Natural killer cell treated with Interleukin-12 subunit alpha and Interleukin-12 subunit beta and Interleukin-15 and Interleukin-18, amount 100 ng/mL, for 72 hours (primary cell): ENCODE measurements at regions not wholly inside any gene's neighbourhood (a gene's known extent, or its start where the extent isn't known, plus 50 kb on each side); places are given as distances from the start of the nearest gene placed in this dataset.

Source experiments
- ATAC-seq, 2 donors: fragments of 150-1000 bp; cut with Tn5 transposase in 1 of 2; sonication (Bioruptor Pico), chemical (Tn5 transposase) in 1 of 2; 2 replicates each; pipeline ENCODE4 v1.10.0; 2021
- DNase-seq: peaks from one replicate; pipeline ENCODE4 v3.0.0; 2022; ENCODE audit warnings: low spot score
- H3K27ac Mint-ChIP-seq, 2 donors: 1 replicate in 1 of 2; 2 replicates in 1 of 2; pipeline ENCODE4 v1.8.0; 2022; ENCODE audit warnings: mixed read lengths in 2 of 2, mild to moderate bottlenecking in 1 of 2, moderate library complexity in 1 of 2
- H3K27me3 Mint-ChIP-seq, 2 donors: 1 replicate in 1 of 2; 2 replicates in 1 of 2; pipeline ENCODE4 v1.8.0; 2022; ENCODE audit warnings: mixed read lengths in 2 of 2
- H3K36me3 Mint-ChIP-seq: one replicate; pipeline ENCODE4 v1.8.0; 2022; ENCODE audit warnings: mixed read lengths
- H3K4me1 Mint-ChIP-seq, 2 donors: 1 replicate in 1 of 2; 2 replicates in 1 of 2; pipeline ENCODE4 v1.8.0; 2022; ENCODE audit warnings: low read depth in 2 of 2, mixed read lengths in 2 of 2, mild to moderate bottlenecking in 1 of 2
- H3K4me3 Mint-ChIP-seq: one replicate; pipeline ENCODE4 v1.8.0; 2022; ENCODE audit warnings: mixed read lengths
- H3K9me3 Mint-ChIP-seq: 2 replicates; pipeline ENCODE4 v1.8.0; 2022; ENCODE audit warnings: mixed read lengths

GRCh38 chr14:31987721-31988120, 89.4 kb upstream of the ARHGAP5 start:
- ATAC-seq (no peak), DNase-seq (no peak)
- H3K36me3 Mint-ChIP-seq = no peaks in the 10 kb centered on the region
- H3K4me3 Mint-ChIP-seq = no peak overlapping the region
- H3K4me1 Mint-ChIP-seq = no peaks in the 10 kb centered on the region
- peaks cover 2 to 28% of the 10 kb centered on the region in 2 donors for H3K27me3 Mint-ChIP-seq
- peaks cover 3% of the 10 kb centered on the region for H3K9me3 Mint-ChIP-seq
- H3K27ac Mint-ChIP-seq = no peak overlapping the region

- no peaks in the 10 kb centered on the region for H3K36me3 Mint-ChIP-seq
- peaks cover 2 to 28% of the 10 kb centered on the region in 2 donors for H3K27me3 Mint-ChIP-seq
- peaks cover 3% of the 10 kb centered on the region for H3K9me3 Mint-ChIP-seq
- no peaks in the 10 kb centered on the region for H3K4me1 Mint-ChIP-seq
- DNase-seq (no peak), ATAC-seq (no peak)
- H3K27ac Mint-ChIP-seq = no peak overlapping the region
- no peak overlapping the region for H3K4me3 Mint-ChIP-seq
Measured at GRCh38 chr14:31988244-31988643, 88.9 kb upstream of the ARHGAP5 start.

DNA sequence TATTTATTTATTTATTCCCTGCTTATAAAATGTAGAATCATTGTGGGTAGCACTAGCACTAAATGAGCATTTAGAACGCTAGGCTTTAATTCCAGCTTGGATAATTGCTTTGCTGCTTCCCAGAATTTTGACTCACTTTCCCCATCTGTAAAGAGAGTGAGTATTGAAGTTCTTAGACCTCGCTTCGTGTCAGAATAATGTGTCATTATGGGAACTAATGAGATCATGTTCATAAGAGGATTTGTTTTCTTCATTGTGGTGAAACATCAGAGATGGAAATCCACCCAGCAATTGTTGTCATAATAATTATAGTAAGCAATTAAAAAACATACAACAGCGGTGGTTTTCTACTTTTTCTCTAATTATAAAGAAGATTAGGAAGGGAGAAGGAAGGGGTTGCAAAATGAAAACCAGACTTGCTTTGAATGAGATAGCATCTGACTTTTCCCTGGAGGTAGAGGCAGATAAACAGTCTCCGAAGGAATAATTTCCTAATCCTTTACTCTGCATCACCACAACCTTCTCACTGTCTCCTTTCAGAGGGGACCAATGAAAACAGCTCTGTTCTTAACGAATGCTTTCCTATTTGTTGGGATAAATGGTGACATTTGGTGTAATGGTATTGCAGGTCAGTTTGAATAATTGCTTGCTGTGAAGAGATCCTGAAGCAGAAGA, 86.8 kb upstream of the ARHGAP5 start:
- peaks cover 2 to 27% of the 10 kb centered on the region in 2 donors for H3K27me3 Mint-ChIP-seq
- H3K27ac Mint-ChIP-seq = no peak overlapping the region
- no peaks in the 10 kb centered on the region for H3K36me3 Mint-ChIP-seq
- no peak overlapping the region for H3K4me3 Mint-ChIP-seq
- DNase-seq (no peak), ATAC-seq (no peak)
- H3K9me3 Mint-ChIP-seq = peaks cover under 1% of the 10 kb centered on the region
- no peaks in the 10 kb centered on the region for H3K4me1 Mint-ChIP-seq

- DNase-seq = no peak
- no peaks in the 10 kb centered on the region for H3K9me3 Mint-ChIP-seq
- H3K4me3 Mint-ChIP-seq = no peak overlapping the region
- no peaks in the 10 kb centered on the region for H3K4me1 Mint-ChIP-seq
- no peak overlapping the region for H3K27ac Mint-ChIP-seq
- no peaks in the 10 kb centered on the region for H3K36me3 Mint-ChIP-seq
- H3K27me3 Mint-ChIP-seq = peaks cover 2 to 20% of the 10 kb centered on the region in 2 donors
- no peak for ATAC-seq
Measured at GRCh38 chr14:31990926-31991572, 86.1 kb upstream of the ARHGAP5 start.

- H3K36me3 Mint-ChIP-seq = no peaks in the 10 kb centered on the region
Measured at GRCh38 chr14:31992011-31992447, 85.1 kb upstream of the ARHGAP5 start.

DNA sequence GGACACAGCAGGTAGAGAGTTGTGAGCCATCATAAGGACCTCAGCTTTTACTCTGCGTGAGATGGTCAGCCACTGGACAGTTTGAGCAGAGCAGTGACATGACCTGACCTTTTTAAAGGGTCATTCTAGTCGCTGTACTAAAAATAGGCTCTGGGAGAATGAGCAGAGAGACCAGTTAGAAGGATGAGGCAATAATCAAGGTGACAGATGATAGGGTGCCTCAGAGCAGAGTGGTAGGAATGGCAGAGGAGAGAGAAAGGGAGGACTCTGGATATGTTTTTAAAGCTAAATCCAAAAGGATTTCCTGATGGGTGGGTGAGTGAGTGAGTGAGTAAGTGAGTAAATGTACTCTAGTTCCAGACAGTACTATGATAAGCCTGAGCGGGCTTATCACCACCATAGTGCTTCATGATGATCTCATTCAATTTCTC, 83.6 kb upstream of the ARHGAP5 start:
- H3K4me3 Mint-ChIP-seq = no peak overlapping the region
- no peak overlapping the region for H3K27ac Mint-ChIP-seq
- no peaks in the 10 kb centered on the region for H3K4me1 Mint-ChIP-seq
- no peak for DNase-seq
- peaks cover 0 to 2% of the 10 kb centered on the region in 2 donors for H3K27me3 Mint-ChIP-seq
- no peak for ATAC-seq
- H3K36me3 Mint-ChIP-seq = no peaks in the 10 kb centered on the region
- H3K9me3 Mint-ChIP-seq = no peaks in the 10 kb centered on the region

More at GRCh38 chr14:31992011-31992447, 85.1 kb upstream of the ARHGAP5 start:
- Mint-ChIP-seq H3K4me1 (no peaks in the 10 kb centered on the region), H3K4me3 (no peak overlapping the region), H3K27ac (no peak overlapping the region), H3K27me3 (peaks cover 2 to 12% of the 10 kb centered on the region in 2 donors), H3K9me3 (no peaks in the 10 kb centered on the region)
- ATAC-seq (no peak), DNase-seq (no peak)

DNA sequence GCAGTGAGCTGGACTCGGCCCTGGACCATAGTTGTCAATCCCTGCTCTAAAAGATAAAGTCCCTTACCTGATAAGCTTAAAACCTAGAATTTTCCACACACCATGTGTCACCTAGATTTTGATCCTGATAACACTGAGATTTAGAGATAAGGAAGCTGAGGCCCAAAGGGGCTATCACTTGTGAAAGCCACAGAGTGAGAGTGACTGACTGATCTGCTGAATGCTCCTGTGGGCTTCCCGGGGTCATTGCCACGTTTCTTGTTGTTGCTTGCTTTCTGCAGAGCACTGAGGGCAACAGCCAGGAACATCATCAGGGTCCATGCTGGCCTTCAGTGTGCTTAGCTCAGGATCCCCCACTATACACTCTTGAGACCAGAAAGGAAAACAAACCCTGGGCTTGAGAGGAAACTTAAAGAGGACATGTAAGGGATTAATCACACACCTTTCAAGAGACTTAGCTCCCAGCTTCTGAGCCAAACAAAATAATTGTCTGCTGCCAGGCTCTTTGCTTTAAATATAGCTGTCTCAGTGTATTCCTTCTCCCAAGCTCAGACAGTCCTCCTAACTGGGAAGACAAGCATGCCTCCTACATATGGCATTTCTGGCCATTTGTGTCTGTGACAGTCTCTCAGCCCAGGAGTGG, 82.6 kb upstream of the ARHGAP5 start:
- H3K36me3 Mint-ChIP-seq = no peaks in the 10 kb centered on the region
- ATAC-seq = no peak

DNA sequence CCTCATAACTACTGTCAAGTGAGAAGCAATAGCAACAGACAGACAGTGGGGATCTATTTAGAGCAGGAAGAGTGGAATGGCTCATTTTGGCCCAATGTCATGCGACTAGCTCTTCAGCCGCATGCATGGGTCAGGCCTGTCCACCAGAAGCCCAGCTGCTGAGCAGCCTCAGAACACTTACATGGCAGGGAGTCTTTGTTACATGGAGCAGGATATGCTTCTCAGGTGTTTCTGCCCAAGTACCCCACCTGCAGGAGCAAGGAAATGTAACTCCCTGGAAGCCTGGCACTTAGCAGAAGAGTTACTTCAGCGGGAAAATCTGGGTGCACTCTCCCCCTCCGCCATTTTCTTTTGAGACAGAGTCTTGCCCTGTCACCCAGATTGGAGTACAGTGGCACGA, 73.5 kb upstream of the ARHGAP5 start:
- peaks cover 3 to 5% of the 10 kb centered on the region in 2 donors for H3K27me3 Mint-ChIP-seq
- no peaks in the 10 kb centered on the region for H3K9me3 Mint-ChIP-seq
- H3K4me1 Mint-ChIP-seq = no peaks in the 10 kb centered on the region
- DNase-seq = no peak
- no peak overlapping the region for H3K27ac Mint-ChIP-seq
- ATAC-seq = no peak
- H3K4me3 Mint-ChIP-seq = no peak overlapping the region
- no peaks in the 10 kb centered on the region for H3K36me3 Mint-ChIP-seq

More for the DNA sequence above, 82.6 kb upstream of the ARHGAP5 start:
- H3K4me3 Mint-ChIP-seq = no peak overlapping the region
- no peak for DNase-seq
- H3K4me1 Mint-ChIP-seq = no peaks in the 10 kb centered on the region
- H3K27me3 Mint-ChIP-seq = peaks cover 0 to 2% of the 10 kb centered on the region in 2 donors
- H3K27ac Mint-ChIP-seq = no peak overlapping the region
- H3K9me3 Mint-ChIP-seq = no peaks in the 10 kb centered on the region

- H3K4me1 Mint-ChIP-seq = no peaks in the 10 kb centered on the region
- H3K4me3 Mint-ChIP-seq = no peak overlapping the region
- no peaks in the 10 kb centered on the region for H3K9me3 Mint-ChIP-seq
- DNase-seq (no peak), ATAC-seq (no peak)
- no peaks in the 10 kb centered on the region for H3K36me3 Mint-ChIP-seq
- peaks cover 3 to 5% of the 10 kb centered on the region in 2 donors for H3K27me3 Mint-ChIP-seq
- no peak overlapping the region for H3K27ac Mint-ChIP-seq
Measured at GRCh38 chr14:32004300-32004699, 72.8 kb upstream of the ARHGAP5 start.

DNA sequence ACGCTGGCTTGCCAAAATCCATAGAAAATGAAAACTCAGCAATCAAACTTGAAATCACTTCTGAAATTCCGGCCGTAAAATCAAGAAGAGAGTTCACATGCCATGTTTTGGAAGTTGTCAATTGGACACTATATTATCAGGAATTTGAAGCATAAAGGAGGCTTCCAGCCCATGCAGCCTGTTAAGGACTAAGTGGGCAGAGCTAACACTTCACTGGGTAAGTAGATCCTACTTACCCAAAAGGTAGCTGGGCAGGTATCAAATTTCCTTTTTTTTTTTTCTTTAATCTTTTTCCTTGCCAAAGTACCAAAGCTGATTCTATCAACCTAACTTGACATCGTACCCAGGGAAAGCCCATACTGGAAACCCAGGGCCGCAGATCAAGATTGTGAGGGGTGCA, 71.5 kb upstream of the ARHGAP5 start:
- Mint-ChIP-seq H3K36me3 (no peaks in the 10 kb centered on the region), H3K9me3 (no peaks in the 10 kb centered on the region), H3K27me3 (peaks cover 0 to 5% of the 10 kb centered on the region in 2 donors), H3K4me1 (no peaks in the 10 kb centered on the region), H3K4me3 (no peak overlapping the region), H3K27ac (no peak overlapping the region)
- no peak for ATAC-seq
- DNase-seq = no peak

- Mint-ChIP-seq H3K36me3 (no peaks in the 10 kb centered on the region), H3K27me3 (peaks cover 3 to 13% of the 10 kb centered on the region in 2 donors), H3K4me1 (no peaks in the 10 kb centered on the region), H3K9me3 (no peaks in the 10 kb centered on the region), H3K27ac (no peak overlapping the region), H3K4me3 (no peak overlapping the region)
- DNase-seq = no peak
- no peak for ATAC-seq
Measured at GRCh38 chr14:32006263-32007110, 70.6 kb upstream of the ARHGAP5 start.

- Mint-ChIP-seq H3K9me3 (no peaks in the 10 kb centered on the region), H3K4me3 (no peak overlapping the region), H3K36me3 (no peaks in the 10 kb centered on the region), H3K27me3 (peaks cover 7 to 13% of the 10 kb centered on the region in 2 donors), H3K27ac (no peak overlapping the region), H3K4me1 (no peaks in the 10 kb centered on the region)
- ATAC-seq = no peak
- no peak for DNase-seq
Measured at GRCh38 chr14:32007755-32008362, 69.2 kb upstream of the ARHGAP5 start.

DNA sequence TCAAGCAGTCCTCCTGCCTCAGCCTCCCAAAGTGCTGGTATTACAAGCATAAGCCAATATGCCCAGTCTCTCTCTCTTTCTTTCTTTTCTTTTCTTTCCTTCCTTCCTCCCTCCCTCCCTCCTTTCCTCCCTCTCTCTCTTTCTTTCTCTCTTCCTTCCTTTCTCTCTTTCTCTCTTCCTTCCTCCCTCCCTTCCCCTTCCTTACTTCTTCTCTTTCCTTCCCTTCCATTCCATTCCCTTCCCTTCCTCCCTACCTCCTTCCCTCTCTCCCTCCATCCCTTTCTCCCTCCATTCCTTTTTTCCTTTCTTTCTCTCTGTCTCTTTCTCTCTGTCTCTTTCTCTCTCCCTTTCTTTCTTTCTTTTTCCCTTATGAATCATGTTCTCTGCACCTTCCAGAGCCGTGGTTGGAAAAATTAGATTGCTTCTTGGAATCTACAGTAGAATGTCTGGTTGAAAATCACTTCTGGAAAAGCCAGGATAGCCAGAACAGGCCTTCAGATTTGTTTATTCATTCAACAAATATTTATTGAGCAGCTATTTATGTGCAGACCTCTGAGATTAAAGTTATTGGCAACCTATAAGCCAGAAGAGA, 68.4 kb upstream of the ARHGAP5 start:
- no peak overlapping the region for H3K27ac Mint-ChIP-seq
- DNase-seq (no peak), ATAC-seq (no peak)
- no peaks in the 10 kb centered on the region for H3K4me1 Mint-ChIP-seq
- no peaks in the 10 kb centered on the region for H3K9me3 Mint-ChIP-seq
- H3K36me3 Mint-ChIP-seq = no peaks in the 10 kb centered on the region
- H3K27me3 Mint-ChIP-seq = peaks cover 8 to 13% of the 10 kb centered on the region in 2 donors
- no peak overlapping the region for H3K4me3 Mint-ChIP-seq
